ENCODE measurements at regions not wholly inside any gene's neighbourhood (a gene's known extent, or its start where the extent isn't known, plus 50 kb on each side); places are given as distances from the start of the nearest gene placed in this dataset.

DNA sequence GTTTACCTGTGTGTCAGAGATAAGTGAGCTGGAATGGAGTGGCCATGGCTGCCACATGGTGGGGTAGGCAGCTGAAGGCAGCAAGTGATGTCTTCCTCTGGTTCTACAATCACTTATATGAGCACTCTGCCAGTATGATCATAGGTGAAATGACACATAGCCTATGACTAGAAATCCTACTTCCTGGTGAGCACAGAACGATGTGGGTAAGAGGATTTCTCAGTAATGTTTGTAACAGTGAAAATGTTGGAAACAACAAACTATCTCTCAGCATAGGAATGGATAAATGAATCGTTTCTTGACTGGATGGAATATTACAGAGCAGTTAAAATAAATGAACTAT, 187.0 kb upstream of the S1PR3 start:
- TF ChIP-seq, protein P1, sequence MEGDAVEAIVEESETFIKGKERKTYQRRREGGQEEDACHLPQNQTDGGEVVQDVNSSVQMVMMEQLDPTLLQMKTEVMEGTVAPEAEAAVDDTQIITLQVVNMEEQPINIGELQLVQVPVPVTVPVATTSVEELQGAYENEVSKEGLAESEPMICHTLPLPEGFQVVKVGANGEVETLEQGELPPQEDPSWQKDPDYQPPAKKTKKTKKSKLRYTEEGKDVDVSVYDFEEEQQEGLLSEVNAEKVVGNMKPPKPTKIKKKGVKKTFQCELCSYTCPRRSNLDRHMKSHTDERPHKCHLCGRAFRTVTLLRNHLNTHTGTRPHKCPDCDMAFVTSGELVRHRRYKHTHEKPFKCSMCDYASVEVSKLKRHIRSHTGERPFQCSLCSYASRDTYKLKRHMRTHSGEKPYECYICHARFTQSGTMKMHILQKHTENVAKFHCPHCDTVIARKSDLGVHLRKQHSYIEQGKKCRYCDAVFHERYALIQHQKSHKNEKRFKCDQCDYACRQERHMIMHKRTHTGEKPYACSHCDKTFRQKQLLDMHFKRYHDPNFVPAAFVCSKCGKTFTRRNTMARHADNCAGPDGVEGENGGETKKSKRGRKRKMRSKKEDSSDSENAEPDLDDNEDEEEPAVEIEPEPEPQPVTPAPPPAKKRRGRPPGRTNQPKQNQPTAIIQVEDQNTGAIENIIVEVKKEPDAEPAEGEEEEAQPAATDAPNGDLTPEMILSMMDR (IDR thresholded peaks at IDR 0.05; ENCODE audit: low read depth, low read length), result no peak
- H3K4me3 ChIP-seq (replicated peaks in 1 of 2; ENCODE audit: low read depth in 2 of 2, low read length in 2 of 2), result no peak overlapping the region
- DNase-seq (ENCODE audit: low read depth in 2 of 2), result peak in 1 of 2 donors; percentile 58

DNA sequence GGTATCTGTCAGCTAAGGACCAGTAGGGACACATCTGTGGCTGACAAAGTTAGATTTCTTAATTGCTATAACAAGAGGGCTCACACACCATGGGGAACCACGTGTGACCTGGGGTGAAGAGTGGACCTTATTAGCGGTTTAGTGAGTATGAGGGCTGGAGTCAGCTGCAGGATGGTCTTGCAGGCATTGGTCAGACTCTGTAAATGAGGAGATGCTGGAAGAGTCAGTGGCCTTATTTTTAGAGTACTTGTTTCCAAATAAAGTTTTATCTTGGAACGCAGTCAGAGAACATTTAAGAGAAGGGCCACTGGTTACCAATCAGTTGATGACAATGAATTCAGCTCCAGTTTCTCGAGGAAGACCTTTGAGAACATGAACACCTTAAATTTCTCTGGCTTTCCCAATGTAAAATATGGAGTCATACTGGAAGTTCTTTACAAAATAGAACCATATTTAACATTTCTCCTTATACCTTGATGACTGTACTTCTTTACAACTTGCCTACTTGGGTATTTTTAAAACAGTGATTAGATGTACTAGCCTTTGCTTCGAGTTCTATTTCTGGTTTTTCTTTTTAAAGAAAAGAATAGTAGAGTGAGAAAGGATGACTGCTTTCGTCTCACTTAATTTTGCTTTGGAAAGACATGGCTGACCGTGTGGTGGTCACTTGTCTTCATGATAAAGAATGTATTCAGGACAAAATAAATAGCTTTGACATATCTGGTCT, 185.9 kb upstream of the S1PR3 start:
- H3K4me3 ChIP-seq (replicated peaks in 1 of 2; ENCODE audit: low read depth in 2 of 2, low read length in 2 of 2), result no peak overlapping the region
- no peak for DNase-seq (ENCODE audit: low read depth in 2 of 2)
- TF ChIP-seq, protein P1 (IDR thresholded peaks at IDR 0.05; ENCODE audit: low read depth, low read length), result no peak

DNA sequence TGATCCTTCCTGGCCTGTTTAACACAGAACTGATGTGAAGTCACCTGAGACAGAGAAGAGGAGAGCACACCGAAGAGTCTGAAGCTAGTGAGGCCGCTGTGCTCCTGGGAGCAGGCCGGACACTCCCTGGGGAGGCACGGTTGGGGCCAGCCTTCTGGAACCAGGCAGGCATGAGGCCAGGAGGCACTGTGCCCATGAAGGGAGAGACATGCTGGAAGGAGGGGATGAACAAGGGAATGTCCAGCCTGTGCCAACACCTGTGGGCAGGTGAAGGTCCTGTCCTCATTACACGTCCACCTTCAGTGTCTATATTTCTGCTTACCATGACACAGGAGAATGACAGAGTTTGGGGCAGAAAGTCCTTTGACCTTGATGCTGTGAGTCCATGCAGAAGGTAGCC, 183.8 kb upstream of the S1PR3 start:
- TF ChIP-seq, protein P1 (IDR thresholded peaks at IDR 0.05; ENCODE audit: low read depth, low read length), result no peak
- no peak for DNase-seq (ENCODE audit: low read depth in 2 of 2)
- H3K4me3 ChIP-seq (replicated peaks in 1 of 2; ENCODE audit: low read depth in 2 of 2, low read length in 2 of 2), result no peak overlapping the region

DNA sequence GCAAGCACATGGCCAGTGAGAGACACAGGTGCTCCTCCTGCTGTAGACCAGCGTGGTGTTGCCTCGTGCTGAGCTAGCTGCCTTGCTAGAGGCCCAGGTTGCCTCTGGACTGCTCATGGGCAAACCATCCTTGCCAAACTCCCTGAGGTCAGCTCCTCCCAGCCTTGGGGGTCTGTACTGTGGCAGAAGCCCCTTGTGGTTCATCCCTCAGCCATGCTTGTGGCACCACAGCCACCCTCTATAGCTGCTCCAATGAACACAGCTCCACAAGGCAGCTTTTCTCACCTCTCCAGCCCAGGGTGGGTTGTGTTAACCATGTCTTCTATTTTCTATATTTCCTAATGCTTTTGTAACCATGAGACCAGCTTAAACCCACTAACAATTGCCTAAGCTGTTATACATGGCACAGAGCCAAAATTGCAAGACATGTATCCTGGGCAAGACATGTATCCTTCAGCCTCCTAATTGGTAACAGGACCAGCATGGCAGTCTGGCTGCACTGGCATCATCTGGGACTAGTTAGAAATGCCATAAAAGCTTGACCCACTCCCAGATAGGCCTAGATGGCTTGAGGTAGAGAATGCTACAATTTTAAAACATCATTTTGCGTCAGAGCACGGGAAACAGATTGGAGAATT, 183.1 kb upstream of the S1PR3 start:
- DNase-seq (ENCODE audit: low read depth in 2 of 2), result peak; percentile 68
- TF ChIP-seq, protein P1 (IDR thresholded peaks at IDR 0.05; ENCODE audit: low read depth, low read length), result no peak
- H3K4me3 ChIP-seq (replicated peaks in 1 of 2; ENCODE audit: low read depth in 2 of 2, low read length in 2 of 2), result no peak overlapping the region

DNA sequence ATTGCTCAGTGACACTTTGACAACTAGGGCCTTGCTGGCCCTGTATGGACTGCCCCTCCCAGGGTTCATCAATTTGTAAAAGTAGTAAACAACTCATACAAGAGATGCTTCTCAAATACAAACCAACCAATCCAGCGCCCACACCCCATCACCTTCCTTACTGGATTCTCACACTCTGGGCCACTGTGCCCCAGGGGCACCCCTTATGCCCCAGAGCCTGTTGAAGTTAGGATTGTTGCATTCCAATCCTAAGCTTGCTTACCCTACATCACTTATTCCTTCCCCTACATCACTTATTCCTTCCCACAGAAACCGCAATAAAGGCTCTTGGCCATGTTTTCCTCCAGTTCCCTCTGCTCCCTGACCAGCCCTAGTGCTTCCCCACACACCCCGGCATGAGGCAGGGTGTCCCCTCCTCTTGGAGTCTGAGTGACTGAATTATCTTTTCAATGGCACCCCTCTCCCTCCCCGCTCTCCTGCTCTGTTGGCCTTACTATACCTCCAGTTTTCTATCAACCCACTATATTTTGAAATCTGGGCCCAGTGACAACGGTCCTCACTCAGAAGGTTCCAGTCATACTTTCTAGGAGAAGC, 182.4 kb upstream of the S1PR3 start:
- TF ChIP-seq, protein P1 (IDR thresholded peaks at IDR 0.05; ENCODE audit: low read depth, low read length), result no peak
- no peak overlapping the region for H3K4me3 ChIP-seq (replicated peaks in 1 of 2; ENCODE audit: low read depth in 2 of 2, low read length in 2 of 2)
- no peak for DNase-seq (ENCODE audit: low read depth in 2 of 2)

DNA sequence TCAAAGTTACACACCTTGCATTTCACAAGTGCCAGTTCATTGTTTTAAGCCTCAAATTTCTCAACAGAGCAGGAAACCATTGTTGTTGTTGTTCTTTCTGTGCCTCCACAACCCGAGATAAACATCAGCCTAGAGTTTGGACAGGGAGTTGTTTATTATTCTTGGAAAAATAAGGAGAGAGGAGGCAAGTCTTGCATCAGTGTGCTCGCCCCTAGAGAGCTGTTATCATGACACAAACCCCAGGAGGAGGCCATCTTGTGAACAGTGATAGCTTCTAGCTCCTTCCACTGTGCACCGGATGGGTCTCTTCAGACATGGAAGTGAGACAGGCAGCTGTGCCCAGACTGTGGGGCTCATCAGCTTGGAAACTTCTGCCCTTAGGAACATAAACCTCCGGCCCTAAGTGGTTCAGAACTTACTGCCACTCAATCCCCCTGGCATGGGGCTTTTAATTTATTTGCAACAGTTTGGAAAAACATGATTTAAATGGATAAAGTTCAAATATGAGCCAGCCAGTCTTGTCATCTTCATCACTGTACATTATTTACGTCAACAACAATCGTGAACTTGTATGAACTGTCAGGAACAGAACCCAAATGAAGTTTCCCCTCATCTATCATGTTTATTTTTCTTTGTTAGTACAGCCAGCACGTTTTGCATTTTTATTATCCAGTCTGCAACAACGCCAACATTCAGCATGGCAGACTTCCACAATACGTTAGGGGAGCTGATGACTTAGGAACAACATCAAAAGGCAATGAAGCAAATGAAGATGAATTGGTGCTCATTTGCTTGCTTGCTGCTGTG, 181.7 kb upstream of the S1PR3 start:
- no peak overlapping the region for H3K4me3 ChIP-seq (replicated peaks in 1 of 2; ENCODE audit: low read depth in 2 of 2, low read length in 2 of 2)
- TF ChIP-seq, protein P1 (IDR thresholded peaks at IDR 0.05; ENCODE audit: low read depth, low read length), result no peak
- peak; percentile 56 to 80 for DNase-seq (ENCODE audit: low read depth in 2 of 2)

Measured in cardiac fibroblast (primary cell).